HG02798 (cell line): ENCODE measurements at regions not wholly inside any gene's neighbourhood (a gene's known extent, or its start where the extent isn't known, plus 50 kb on each side); places are given as distances from the start of the nearest gene placed in this dataset.
"Not testable (repeated sequence)": the region's sequence is repeated elsewhere in the genome, so short reads cannot be mapped to it uniquely, and the experiment has no call there.

ENCODE experiments used
- ATAC-seq: cut with Tn5 transposase; IDR thresholded peaks from one replicate; pipeline ENCODE4 v1.9.1; 2021; ENCODE audit warnings: mild to moderate bottlenecking; ENCODE audit not compliant: unreplicated experiment, poor library complexity

DNA sequence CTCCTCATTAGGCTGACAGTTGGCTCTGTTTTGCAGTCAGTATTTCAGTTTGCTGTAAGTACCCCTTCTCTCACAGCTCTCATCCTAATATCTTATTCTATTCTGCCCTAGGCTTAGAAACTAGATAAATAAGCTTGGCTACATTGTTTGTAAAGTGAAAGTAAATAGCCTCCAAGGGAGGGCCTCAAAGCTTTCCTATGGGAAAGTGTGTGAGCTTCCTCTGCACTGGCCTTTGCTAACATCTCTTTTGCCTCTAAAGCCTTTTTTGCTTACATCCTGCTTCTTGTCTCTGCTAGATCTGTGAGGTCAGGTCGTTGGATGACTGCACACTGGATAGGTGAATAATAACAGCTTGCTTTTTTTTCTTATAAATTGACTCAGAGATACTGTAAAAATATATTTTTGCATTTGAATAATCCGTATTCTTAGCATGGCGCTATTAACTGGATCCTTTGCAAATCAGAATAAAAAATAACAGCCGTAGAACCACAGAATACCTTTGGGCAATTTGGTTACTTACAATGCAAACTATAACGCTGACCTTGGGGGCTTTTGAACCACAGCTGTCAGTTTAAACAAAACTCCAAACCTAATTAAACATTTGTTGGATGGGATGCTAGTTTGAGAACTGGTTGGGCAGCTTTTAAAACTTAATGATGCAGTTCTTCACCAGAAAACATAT, 55.1 kb downstream of the TTC6 start:
- ATAC-seq, result no peak

- ATAC-seq, result no peak
These were observed 56.6 kb downstream of the TTC6 start for GRCh38 chr14:37652042-37652441.

DNA sequence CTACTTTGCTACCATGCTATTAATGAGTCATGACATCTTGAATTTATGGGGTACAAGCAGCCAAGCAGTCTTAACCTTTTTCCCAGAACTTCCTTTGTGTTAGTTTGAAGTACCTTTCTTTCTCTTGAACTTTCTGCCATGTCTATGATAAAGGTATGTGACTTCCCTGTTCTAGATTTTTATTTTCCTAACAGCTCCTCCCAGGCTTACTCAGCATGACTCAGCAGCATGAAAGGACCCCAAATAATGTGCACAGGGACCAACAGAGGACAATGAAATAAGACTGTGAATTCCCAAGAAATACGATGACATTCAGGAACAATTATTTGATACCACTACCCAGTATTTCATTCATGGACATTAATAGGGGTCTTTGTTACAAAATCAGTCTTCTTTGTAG, 60.0 kb downstream of the TTC6 start:
- ATAC-seq, result no peak

- no peak for ATAC-seq
These were observed 62.7 kb downstream of the TTC6 start for GRCh38 chr14:37658156-37658555.

DNA sequence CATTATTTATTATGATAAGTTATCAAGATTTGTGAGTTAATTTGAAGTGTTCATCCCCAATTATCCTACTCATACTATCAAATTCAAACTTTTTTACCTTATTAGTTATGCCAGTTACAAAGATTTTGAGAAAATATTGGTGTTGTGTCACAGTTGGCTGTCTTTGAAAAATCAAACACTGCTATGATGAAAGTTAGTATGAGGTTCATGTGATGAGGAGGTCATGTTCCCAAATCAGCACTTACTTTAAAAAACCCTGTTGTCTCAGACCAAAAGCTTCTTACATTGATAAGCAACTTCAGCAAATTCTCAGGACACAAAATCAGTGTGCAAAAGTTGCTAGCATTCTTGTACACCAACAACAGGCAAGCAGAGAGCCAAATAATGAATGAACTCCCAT, 68.1 kb downstream of the TTC6 start:
- no peak for ATAC-seq

DNA sequence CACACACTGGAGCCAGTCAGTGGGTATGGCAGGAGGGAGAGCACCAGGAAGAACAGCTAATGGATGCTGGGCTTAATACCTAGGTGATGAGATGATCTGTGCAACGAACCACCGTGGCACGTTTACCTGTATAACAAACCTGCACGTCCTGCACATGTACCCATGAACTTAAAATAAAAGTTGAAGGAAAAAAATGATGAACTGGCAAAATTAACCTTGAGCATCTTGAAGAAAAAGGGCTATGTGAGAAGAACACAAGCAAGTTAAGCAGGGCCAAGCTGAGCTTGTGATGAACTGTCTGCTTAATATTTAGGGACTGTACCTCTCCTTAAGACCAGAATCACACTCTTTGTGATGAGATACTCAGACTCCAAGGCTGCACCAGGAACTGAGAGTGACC, 70.0 kb downstream of the TTC6 start:
- ATAC-seq, result no peak

DNA sequence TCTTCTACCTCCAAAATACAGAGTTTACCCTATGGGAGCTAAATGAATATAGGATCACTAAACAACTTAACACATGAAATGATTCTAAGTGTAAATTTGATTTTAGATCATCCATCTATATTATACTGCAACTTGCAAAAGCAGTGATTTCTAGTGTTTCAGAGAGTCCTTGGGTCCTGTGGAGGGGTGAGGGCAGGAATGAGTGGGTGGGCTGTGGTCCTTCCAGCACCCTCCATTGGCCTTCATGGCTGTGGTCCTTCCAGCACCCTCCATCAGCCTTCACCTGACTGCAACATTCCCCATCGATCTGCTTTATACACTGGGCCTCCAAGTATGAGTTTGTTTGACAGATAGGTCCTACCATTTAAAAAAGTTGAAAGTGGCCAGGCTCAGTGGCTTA, 70.5 kb downstream of the TTC6 start:
- no peak for ATAC-seq

DNA sequence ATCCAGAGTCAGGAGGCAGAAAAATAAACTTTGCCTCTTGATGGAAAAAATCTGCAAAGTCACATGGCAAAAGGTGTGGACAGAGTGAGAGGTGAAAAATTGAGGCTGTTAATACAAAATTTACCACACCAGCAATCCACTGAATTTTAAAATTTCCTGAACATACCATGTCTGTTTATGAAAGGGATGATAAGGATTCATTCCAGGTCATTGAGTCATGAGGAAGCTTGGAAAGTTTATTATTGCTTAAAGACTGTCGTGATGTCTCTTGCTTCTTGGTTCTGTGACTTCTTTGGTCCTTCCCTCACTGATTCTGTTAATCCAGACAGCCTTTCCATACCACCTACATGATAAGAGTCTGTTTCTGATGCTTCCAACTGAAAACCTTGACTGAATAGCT, 73.2 kb downstream of the TTC6 start:
- no peak for ATAC-seq

DNA sequence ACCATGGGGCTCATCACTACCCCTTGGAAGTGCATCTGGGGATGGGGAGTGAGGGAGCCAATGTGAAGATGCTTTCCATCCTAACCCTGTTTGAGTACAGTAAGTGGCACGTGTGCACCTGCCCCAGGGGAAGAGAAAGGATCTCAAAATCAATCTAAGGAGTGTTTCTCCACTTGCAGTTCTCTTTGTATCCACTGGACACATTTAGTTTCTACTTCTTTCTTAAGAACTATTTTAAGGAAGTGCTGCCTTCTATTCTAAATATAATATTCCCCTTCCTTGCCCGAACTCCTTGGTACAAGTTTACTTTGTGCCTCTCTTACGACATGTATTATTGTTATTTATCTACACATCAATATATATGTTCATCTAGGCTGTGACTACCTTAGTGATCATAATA, 73.8 kb downstream of the TTC6 start:
- ATAC-seq, result no peak

DNA sequence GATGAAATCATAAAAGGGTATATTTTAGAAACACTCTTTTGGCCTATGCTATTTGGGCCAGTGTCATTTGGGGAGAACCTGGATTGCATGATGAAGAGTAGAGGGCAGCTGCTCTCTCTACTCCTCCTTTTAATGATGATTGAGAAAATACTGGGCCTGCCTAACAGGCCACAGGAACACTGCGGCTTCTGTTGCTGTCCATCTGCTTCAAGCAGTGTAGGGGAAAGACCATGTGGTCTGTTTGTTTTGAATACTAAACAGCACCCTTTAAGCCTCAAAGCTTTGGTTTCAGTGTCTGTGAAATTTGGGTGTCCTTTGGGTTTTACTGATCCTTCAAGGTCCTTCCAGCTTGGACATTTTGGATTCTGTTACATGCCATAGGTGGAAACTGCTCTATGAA, 78.0 kb downstream of the TTC6 start:
- no peak for ATAC-seq

GRCh38 chr14:37678916-37679315, 83.5 kb downstream of the TTC6 start:
- no peak for ATAC-seq

- ATAC-seq, result no peak
These were observed 86.1 kb downstream of the TTC6 start for GRCh38 chr14:37681486-37681885.

DNA sequence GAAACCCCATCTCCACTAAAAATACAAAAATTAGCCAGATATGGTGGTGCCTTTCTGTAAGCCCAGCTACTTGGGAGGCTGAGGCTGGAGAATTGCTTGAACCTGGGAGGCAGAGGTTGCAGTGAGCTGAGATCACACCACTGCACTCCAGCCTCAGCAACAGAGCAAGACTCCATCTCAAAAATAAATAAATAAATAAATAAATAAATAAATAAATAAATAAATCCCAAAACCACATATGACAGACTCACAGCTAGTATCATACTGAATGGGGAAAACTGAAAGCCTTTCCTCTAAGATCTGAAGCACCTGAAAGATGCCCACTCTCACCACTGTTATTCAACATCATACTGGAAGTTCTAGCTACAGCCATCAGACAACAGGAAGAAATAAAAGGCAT, 97.3 kb downstream of the TTC6 start:
- not testable (repeated sequence) for ATAC-seq

- not testable (repeated sequence) for ATAC-seq
These were observed 98.0 kb downstream of the TTC6 start for GRCh38 chr14:37693420-37693819.

- ATAC-seq, result no peak
These were observed 100.4 kb downstream of the TTC6 start for GRCh38 chr14:37695866-37696265.

GRCh38 chr14:37697489-37698121, 102.2 kb downstream of the TTC6 start:
- no peak for ATAC-seq

GRCh38 chr14:37698840-37699777, 103.7 kb downstream of the TTC6 start:
- ATAC-seq, result no peak

DNA sequence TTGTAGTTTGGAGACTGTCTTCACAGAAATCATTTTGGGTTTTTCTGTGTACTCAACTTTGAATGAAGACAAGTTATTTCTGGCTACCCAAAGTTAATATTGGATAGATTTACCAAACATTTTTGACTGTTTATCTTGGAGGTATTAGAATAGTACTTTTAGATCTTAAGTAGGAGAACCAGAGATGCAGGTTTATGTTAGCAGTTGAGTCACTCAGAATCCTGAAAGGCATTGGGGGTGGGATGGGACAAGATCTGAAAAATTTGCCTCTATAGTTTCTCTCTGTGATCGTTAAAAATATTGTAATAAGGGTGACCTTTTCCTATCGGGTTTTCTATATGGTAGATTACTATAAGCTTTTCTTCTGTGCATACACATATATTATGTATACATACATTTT, 112.3 kb downstream of the TTC6 start:
- ATAC-seq, result no peak

DNA sequence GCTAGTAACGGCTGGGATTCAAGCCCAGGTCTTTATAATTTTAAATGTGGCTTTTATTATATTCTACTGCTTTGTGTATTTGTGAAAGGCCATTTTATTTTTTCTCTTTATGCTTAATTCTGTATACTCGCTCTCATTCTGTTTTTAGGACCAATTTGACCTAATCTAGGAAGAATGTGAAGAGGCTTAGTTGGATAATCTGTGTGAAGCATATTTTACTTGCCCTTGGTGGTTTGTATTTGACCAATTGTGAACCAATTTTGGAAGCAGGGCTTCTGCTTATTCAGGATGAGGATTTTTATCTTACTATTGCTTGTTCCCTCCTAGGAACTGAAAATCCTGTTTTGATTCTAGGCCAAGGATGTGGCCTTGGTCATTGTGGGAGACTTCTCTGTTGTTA, 113.1 kb downstream of the TTC6 start:
- no peak for ATAC-seq

DNA sequence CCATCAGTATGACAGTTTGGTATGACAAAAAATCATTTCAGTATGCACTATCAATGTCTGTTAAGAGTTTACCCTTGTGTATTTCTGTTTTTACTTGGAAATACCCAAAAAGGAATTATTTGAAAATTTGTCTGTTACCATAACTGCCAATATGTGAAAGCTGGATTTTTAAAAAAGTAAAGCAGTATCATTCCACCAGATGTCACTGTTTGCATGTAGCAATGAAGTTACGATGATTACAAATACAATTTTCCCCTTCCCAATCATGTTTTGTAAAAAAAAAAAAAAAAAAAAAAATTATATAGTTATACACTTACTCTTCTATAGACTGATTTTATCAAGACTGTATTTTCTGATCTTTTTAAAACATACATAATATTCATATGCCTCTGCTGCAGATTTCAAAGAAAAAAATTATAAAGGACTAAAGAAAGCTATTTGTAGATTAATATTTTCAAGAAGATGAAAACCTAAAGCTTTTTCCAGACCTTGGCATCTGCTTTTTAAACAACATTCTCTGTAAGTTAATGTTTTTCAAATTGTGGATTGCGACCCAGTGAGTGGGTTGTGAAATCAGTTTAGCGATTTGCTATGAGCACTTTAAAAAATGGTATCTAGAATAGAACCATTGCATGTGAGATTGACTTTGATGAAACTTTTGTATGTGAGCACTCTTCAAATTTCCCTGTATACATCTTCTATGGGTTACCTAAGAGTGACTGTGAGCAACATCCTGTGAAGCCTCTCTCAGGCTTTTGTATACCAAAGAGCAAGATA, 114.2 kb downstream of the TTC6 start:
- no peak for ATAC-seq
